NOMO-1 treated with DMSO at 0.1 percent for 48 hours (cell line): ENCODE measurements at regions not wholly inside any gene's neighbourhood (a gene's known extent, or its start where the extent isn't known, plus 50 kb on each side); places are given as distances from the start of the nearest gene placed in this dataset.
"Not testable (repeated sequence)": the region's sequence is repeated elsewhere in the genome, so short reads cannot be mapped to it uniquely, and the experiment has no call there.

Experiments used
- DNase-seq: peaks from one replicate; lab custom pipeline; 2025; ENCODE audit not compliant: unreplicated experiment; lab: John Stamatoyannopoulos, UW

- DNase-seq: not testable (repeated sequence)
These were observed 102.8 kb upstream of the KCNMA1 start for GRCh38 chr10:77740396-77740795.

GRCh38 chr10:77738496-77739158 is 101.0 kb upstream of the KCNMA1 start:
- DNase-seq: no peak

- no peak for DNase-seq
These were observed 100.0 kb upstream of the KCNMA1 start for GRCh38 chr10:77737608-77738007.

- DNase-seq: not testable (repeated sequence)
These were observed 97.5 kb upstream of the KCNMA1 start for GRCh38 chr10:77735136-77735535.

GRCh38 chr10:77732213-77733003 is 94.8 kb upstream of the KCNMA1 start:
- no peak for DNase-seq

GRCh38 chr10:77727481-77727880 is 89.9 kb upstream of the KCNMA1 start:
- DNase-seq: no peak

GRCh38 chr10:77726732-77727131 is 89.1 kb upstream of the KCNMA1 start:
- no peak for DNase-seq

- DNase-seq: no peak
These were observed 88.7 kb upstream of the KCNMA1 start for GRCh38 chr10:77726301-77726700.

- DNase-seq: no peak
These were observed 87.2 kb upstream of the KCNMA1 start for GRCh38 chr10:77724820-77725219.

- DNase-seq: no peak
These were observed 85.8 kb upstream of the KCNMA1 start for GRCh38 chr10:77723376-77723775.

GRCh38 chr10:77722956-77723355 is 85.3 kb upstream of the KCNMA1 start:
- DNase-seq: not testable (repeated sequence)

- DNase-seq: no peak
These were observed 84.2 kb upstream of the KCNMA1 start for GRCh38 chr10:77721815-77722214.

- DNase-seq: no peak
These were observed 81.3 kb upstream of the KCNMA1 start for GRCh38 chr10:77718957-77719356.

GRCh38 chr10:77718312-77718711 is 80.7 kb upstream of the KCNMA1 start:
- DNase-seq: not testable (repeated sequence)

- DNase-seq: no peak
These were observed 79.7 kb upstream of the KCNMA1 start for GRCh38 chr10:77717336-77717735.

- DNase-seq: no peak
These were observed 79.1 kb upstream of the KCNMA1 start for GRCh38 chr10:77716458-77717317.

GRCh38 chr10:77715536-77715935 is 77.9 kb upstream of the KCNMA1 start:
- DNase-seq: no peak

- DNase-seq: no peak
These were observed 77.5 kb upstream of the KCNMA1 start for GRCh38 chr10:77715088-77715487.

GRCh38 chr10:77713521-77714280 is 76.1 kb upstream of the KCNMA1 start:
- DNase-seq: no peak

GRCh38 chr10:77712207-77712606 is 74.6 kb upstream of the KCNMA1 start:
- no peak for DNase-seq

- DNase-seq: no peak
These were observed 74.1 kb upstream of the KCNMA1 start for GRCh38 chr10:77711683-77712049.
